GM12878 (cell line): ENCODE measurements at regions not wholly inside any gene's neighbourhood (a gene's known extent, or its start where the extent isn't known, plus 50 kb on each side); places are given as distances from the start of the nearest gene placed in this dataset.

ENCODE experiments used
- ATAC-seq: fragments of 200-7000 bp; cut with Tn5 transposase; 3 replicates; pipeline ENCODE4 v1.9.1; 2020; ENCODE audit warnings: mild to moderate bottlenecking, moderate library complexity
- BruUV-seq: library from RNA; stranded (reverse); fragments of 400-500 nt; replicated peaks from 2 replicates; lab custom pipeline; 2021; lab: Mats Ljungman, UMichigan
- CTCF ChIA-PET: fragments of 300-600 bp; sonication (Branson Sonifier 250); formaldehyde crosslinking; extraction: SDS; loops from one replicate; lab custom pipeline; 2021; ENCODE audit warnings: inconsistent platforms; lab: Yijun Ruan, JAX
- POLR2A ChIA-PET: fragments of 350-600 bp; formaldehyde crosslinking; extraction: SDS; loops from one replicate; lab custom pipeline; 2021; ENCODE audit warnings: inconsistent platforms; lab: Charles Lee
- RAD21 ChIA-PET: fragments of 300-600 bp; sonication (Branson Sonifier 250); formaldehyde crosslinking; loops from one replicate; lab custom pipeline; 2023; ENCODE audit warnings: antibody characterized with exemption; ENCODE audit not compliant: unreplicated experiment; lab: Charles Lee
- SMC1A ChIA-PET: fragments of 300-600 bp; sonication (Branson Sonifier 250); formaldehyde crosslinking; loops from one replicate; lab custom pipeline; 2023; ENCODE audit not compliant: unreplicated experiment, uncharacterized antibody; lab: Charles Lee
- DNase-seq: peaks from one replicate; pipeline ENCODE4 v3.0.0-alpha.2; 2011; ENCODE audit warnings: low read depth, low spot score
- FAIRE-seq: peaks from 3 replicates; lab custom pipeline; 2011; peaks lifted over from hg19 to GRCh38; lab: Jason Lieb, UNC
- H2AFZ ChIP-seq: 2 replicates; pipeline ENCODE4 v1.6.0; 2011; ENCODE audit warnings: low read depth, low read length, control low read depth; ENCODE audit not compliant: control insufficient read depth
- H3K27ac ChIP-seq: 2 replicates; pipeline ENCODE4 v1.5.1; 2011; ENCODE audit warnings: control low read depth; ENCODE audit not compliant: control insufficient read depth, insufficient read depth
- H3K27me3 ChIP-seq, 2 experiments: replicated peaks in 1 of 2; 2 replicates each; pipeline versions ENCODE4 v1.6.0 to v1.6.1; 2011; ENCODE audit warnings: low read length in 1 of 2; ENCODE audit not compliant: control insufficient read depth in 2 of 2, insufficient read depth in 2 of 2
- H3K36me3 ChIP-seq, 2 experiments: 2 replicates each; pipeline ENCODE4 v1.5.1; 2011; ENCODE audit warnings: low read length in 1 of 2; ENCODE audit not compliant: control insufficient read depth in 2 of 2, insufficient read depth in 2 of 2
- H3K4me1 ChIP-seq: 2 replicates; pipeline ENCODE4 v1.6.1; 2011; ENCODE audit warnings: mild to moderate bottlenecking, low read length, moderate library complexity, mixed read lengths; ENCODE audit not compliant: control insufficient read depth, insufficient read depth
- H3K4me2 ChIP-seq: 2 replicates; pipeline ENCODE4 v1.6.0; 2011; ENCODE audit warnings: control low read depth; ENCODE audit not compliant: control insufficient read depth, insufficient read depth
- H3K4me3 ChIP-seq: fragments of 200-600 bp; sonication (generic); 2 replicates; pipeline ENCODE4 v1.5.1; 2016
- H3K79me2 ChIP-seq: 2 replicates; pipeline ENCODE4 v1.6.0; 2011; ENCODE audit warnings: low read length; ENCODE audit not compliant: control insufficient read depth, insufficient read depth
- H3K9ac ChIP-seq: 2 replicates; pipeline ENCODE4 v1.8.0; 2011; ENCODE audit warnings: low read length, control low read depth, mixed read lengths; ENCODE audit not compliant: control insufficient read depth, insufficient read depth
- H3K9me3 ChIP-seq: replicated peaks from 3 replicates; pipeline ENCODE4 v1.5.1; 2011; ENCODE audit warnings: mild to moderate bottlenecking, low read length; ENCODE audit not compliant: control insufficient read depth, insufficient read depth
- H4K20me1 ChIP-seq: 2 replicates; pipeline ENCODE4 v1.6.0; 2011; ENCODE audit not compliant: control insufficient read depth, insufficient read depth
- BCL3 ChIP-seq: IDR thresholded peaks from 2 replicates; pipeline ENCODE4 v1.6.1; 2011; ENCODE audit warnings: borderline replicate concordance, low read depth, mild to moderate bottlenecking, moderate library complexity, low read length; ENCODE audit not compliant: insufficient read depth, poor library complexity, severe bottlenecking
- CTCF ChIP-seq, 3 experiments: IDR thresholded peaks in 2 of 3; conservative IDR thresholded peaks in 1 of 3; 2 replicates each; pipeline ENCODE4 v1.5.1; 2011; ENCODE audit warnings: low read depth in 3 of 3, low read length in 3 of 3, mild to moderate bottlenecking in 3 of 3, control low read depth in 2 of 3, moderate library complexity in 2 of 3, inconsistent platforms in 1 of 3, mixed read lengths in 1 of 3; ENCODE audit not compliant: control insufficient read depth in 2 of 3, insufficient read depth in 1 of 3; ENCODE audit errors: extremely low read depth in 1 of 3
- ELK1 ChIP-seq: IDR thresholded peaks from 2 replicates; pipeline ENCODE4 v1.6.1; 2012; ENCODE audit warnings: low read depth, low read length, improper control_type of control experiment
- IRF4 ChIP-seq: IDR thresholded peaks from 2 replicates; pipeline ENCODE4 v1.6.1; 2011; ENCODE audit warnings: low read depth, low read length
- MTA2 ChIP-seq: fragments of 450-650 bp; IDR thresholded peaks from 2 replicates; pipeline ENCODE4 v1.6.1; 2016; ENCODE audit warnings: low read depth, mild to moderate bottlenecking, moderate library complexity
- RAD21 ChIP-seq: IDR thresholded peaks from 2 replicates; pipeline ENCODE4 v1.6.1; 2011; ENCODE audit warnings: mild to moderate bottlenecking, low read depth, low read length, moderate library complexity; ENCODE audit not compliant: insufficient read depth
- SMC3 ChIP-seq: IDR thresholded peaks from 2 replicates; pipeline ENCODE4 v1.6.1; 2011; ENCODE audit warnings: low read length, improper control_type of control experiment, borderline replicate concordance
- SP1 ChIP-seq: IDR thresholded peaks from one replicate; pipeline ENCODE4 v1.6.1; 2011; ENCODE audit warnings: low read depth, low read length
- SREBF2 ChIP-seq: IDR thresholded peaks from 2 replicates; pipeline ENCODE4 v1.6.1; 2012; ENCODE audit warnings: mild to moderate bottlenecking, low read length
- WGBS: methylation state at CpG from one replicate; pipeline ENCODE4 v1.1.6; 2016; ENCODE audit warnings: low lambda C conversion rate; ENCODE audit not compliant: insufficient replicate concordance, insufficient coverage; ENCODE audit errors: missing lambda C conversion rate; 5-methylcytosine and 5-hydroxymethylcytosine counted together
- in situ Hi-C: fragments of 300-500 bp; cut with MboI; formaldehyde crosslinking; loops from 9 replicates; pipeline ENCODE4 v1.14.3; 2018; ENCODE audit warnings: mixed read lengths
- intact Hi-C: fragments of 100-400 bp; cut with micrococcal nuclease; formaldehyde crosslinking; loops from one replicate; pipeline ENCODE4 v1.14.2; 2022; ENCODE audit not compliant: unreplicated experiment

- TF ChIP-seq BCL3 = no peak
- no peak for TF ChIP-seq SP1
- no peak for TF ChIP-seq SREBF2
- TF ChIP-seq RAD21 = no peak
- TF ChIP-seq ELK1 = no peak
- TF ChIP-seq MTA2 = no peak
Observed at GRCh38 chr7:28293527-28293835, 112.9 kb upstream of the JAZF1 start (continued).

GRCh38 chr7:28296571-28297483, 115.5 kb upstream of the CREB5 start:
- BruUV-seq = no TSS peak
- ChIA-PET RAD21 (interaction anchor here (0.7 to 1.6 kb wide), 4 partner anchors 91 to 557 kb away, joined by 3 to 5 read pairs (median 4); no protein-coding TSS in a partner anchor), CTCF (interaction anchor here (0.7 to 3.7 kb wide), 20 partner anchors 7 to 559 kb away, joined by 3 to 13 read pairs (median 3); no protein-coding TSS in a partner anchor), POLR2A (no interaction called here), SMC1A (interaction anchor here (0.7 to 1.7 kb wide), 8 partner anchors 9 to 594 kb away, joined by 3 to 4 read pairs (median 3); no protein-coding TSS in a partner anchor)
- intact Hi-C loops = loop anchor here (5.0 kb wide), 1 partner anchor 330 kb away; no protein-coding TSS in a partner anchor
- peak; percentile 42 to 60 (median 44) for TF ChIP-seq CTCF (IDR thresholded peaks at IDR 0.05 in 2 of 3, conservative IDR thresholded peaks at IDR 0.05 in 1 of 3; ENCODE audit: control insufficient read depth in 2 of 3, extremely low read depth in 1 of 3, insufficient read depth in 1 of 3, low read depth in 3 of 3, low read length in 3 of 3)
- TF ChIP-seq IRF4 = no peak
- TF ChIP-seq RAD21 = peak; percentile 50
- TF ChIP-seq SMC3 = peak; percentile 31; the same call in 1 of the 2 replicates
- no peaks in the 10 kb centered on the region for H4K20me1 ChIP-seq
- no peaks in the 10 kb centered on the region for H3K79me2 ChIP-seq
- FAIRE-seq (peak; percentile 57), ATAC-seq (peak; percentile 74), DNase-seq (no peak)
- H2AFZ ChIP-seq = no peak overlapping the region
- no peak overlapping the region for H3K4me3 ChIP-seq
- no peaks in the 10 kb centered on the region for H3K9me3 ChIP-seq
- 28% methylated on average over 4 of the region's 4 CpGs for WGBS
- in situ Hi-C loops = no loop called here
- no peak overlapping the region for H3K9ac ChIP-seq
- no peaks in the 10 kb centered on the region for H3K36me3 ChIP-seq
- H3K27ac ChIP-seq = no peak overlapping the region
- H3K4me1 ChIP-seq = no peaks in the 10 kb centered on the region
- peaks cover 0 to 2% of the 10 kb centered on the region in 2 experiments; a peak in 1 of 4 replicates for H3K27me3 ChIP-seq
- no peak overlapping the region for H3K4me2 ChIP-seq
